PFSK-1 (cell line): ENCODE measurements at regions not wholly inside any gene's neighbourhood (a gene's known extent, or its start where the extent isn't known, plus 50 kb on each side); places are given as distances from the start of the nearest gene placed in this dataset.

Experiments
- POLR2AphosphoS5 ChIP-seq: IDR thresholded peaks from 2 replicates; pipeline ENCODE4 v1.6.1; 2012; ENCODE audit warnings: low read depth, mild to moderate bottlenecking, control low read depth, low read length, moderate library complexity
- TAF1 ChIP-seq: IDR thresholded peaks from 2 replicates; pipeline ENCODE4 v1.6.1; 2012; ENCODE audit warnings: low read length, control low read depth, borderline replicate concordance; ENCODE audit not compliant: insufficient read depth

DNA sequence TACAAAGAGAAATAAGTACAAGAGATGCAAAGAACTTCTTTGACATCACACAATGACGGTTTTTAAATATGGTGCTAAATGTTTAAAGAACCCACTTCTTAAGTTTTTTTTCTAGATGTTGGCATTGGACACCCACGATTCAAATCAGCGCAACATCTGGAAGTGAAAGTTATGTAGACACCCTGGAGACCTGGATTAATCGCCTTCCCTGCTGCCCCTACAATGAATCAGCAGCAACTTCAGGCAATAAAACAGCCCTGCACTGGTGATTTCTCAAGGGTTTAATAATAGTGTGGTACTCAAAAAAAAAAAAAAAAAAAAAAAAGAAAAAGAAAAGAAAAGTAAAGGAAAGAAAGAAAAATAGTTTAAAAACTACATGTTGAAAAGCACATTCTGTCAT lies 248.3 kb downstream of the NUF2 start:
- TF ChIP-seq POLR2AphosphoS5 (no peak), TAF1 (no peak)
